ENCODE measurements at regions not wholly inside any gene's neighbourhood (a gene's known extent, or its start where the extent isn't known, plus 50 kb on each side); places are given as distances from the start of the nearest gene placed in this dataset.

- TF ChIP-seq CTCF (conservative IDR thresholded peaks at IDR 0.05; ENCODE audit: low read length) (no peak), EZH2phosphoT487 (IDR thresholded peaks at IDR 0.05; ENCODE audit: borderline replicate concordance) (no peak)
Measured at GRCh38 chr20:48282591-48283228, 497.4 kb upstream of the SULF2 start.
